ENCODE measurements at regions not wholly inside any gene's neighbourhood (a gene's known extent, or its start where the extent isn't known, plus 50 kb on each side); places are given as distances from the start of the nearest gene placed in this dataset.

DNA sequence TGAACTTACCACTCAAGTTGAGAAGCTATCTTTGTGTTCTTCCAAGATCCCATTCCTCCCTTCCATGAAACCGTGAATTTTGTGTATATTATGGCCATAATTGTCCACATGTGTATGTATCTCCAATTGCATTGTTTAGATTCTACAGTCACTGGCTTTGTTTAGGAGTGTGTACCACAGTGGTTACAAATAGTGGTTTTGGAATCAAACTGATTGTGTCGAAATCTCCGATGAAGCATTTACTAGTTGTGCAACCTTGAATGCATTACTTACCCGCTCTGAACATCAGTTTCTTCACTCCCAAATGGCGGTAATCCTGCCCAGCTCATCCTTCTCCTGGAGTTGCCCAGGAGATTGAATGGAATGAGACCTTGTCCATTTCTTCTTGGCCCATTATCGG, 145.0 kb upstream of the ZNF32 start:
- DNase-seq (ENCODE audit: low read depth, low spot score) = no peak

DNA sequence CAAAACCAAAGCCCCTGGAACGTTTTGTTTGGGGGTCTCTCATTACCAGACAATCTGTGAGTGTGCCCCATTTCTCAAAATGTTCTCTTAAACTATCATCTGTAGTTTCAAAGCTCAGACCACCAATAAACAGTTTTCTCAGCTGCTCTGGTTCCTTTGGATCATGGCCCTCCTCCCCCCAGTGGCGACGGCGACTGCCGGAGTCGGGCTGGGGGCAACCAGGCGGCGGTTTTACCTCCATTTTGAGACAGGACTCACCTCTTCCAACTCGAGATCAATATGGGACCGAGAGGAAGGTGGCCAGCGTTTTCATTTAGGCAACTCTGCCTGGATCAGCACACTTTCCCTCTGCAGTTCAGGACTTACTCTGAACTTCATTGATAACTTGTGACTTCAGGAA, 141.5 kb upstream of the ZNF32 start:
- DNase-seq (ENCODE audit: low read depth, low spot score) = no peak

DNA sequence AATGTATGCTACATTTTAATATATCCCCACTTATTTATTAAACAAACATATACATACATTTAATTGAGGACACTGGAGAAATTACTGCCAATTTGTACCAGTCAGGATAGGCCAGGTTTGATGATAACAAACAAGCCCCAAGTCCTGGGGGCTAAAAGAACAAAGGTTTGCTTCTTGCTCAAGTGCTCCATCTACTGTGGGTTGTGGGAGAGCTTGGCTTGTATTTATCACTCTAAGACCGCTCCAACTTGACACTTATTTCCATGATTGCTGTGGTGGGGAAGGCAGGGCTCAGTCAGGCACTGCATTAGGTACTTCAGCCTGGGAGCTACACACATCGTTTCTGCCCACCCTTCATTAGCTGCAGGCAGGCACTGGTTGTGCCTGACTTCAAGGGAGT, 136.6 kb upstream of the ZNF32 start:
- no peak for DNase-seq (ENCODE audit: low read depth, low spot score)

DNA sequence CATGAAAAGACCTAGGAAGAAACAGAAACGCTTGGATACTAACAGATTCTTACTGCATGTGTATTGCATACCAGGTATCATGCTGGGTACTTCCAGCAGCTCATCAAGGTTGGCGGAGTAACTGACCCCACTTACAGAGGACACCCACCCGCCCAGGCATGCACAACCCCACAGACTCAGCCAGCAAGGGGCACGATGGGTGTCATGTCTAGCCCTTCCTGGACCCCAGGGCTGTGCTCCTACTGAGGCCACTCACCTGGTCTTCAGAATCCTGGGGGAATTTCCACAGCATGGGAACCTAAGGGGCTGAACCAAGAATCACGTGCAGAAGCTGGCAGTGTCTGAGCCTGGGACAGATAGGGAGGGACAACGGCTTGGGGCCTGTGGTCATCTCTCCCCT, 134.1 kb upstream of the ZNF32 start:
- DNase-seq (ENCODE audit: low read depth, low spot score) = no peak

DNA sequence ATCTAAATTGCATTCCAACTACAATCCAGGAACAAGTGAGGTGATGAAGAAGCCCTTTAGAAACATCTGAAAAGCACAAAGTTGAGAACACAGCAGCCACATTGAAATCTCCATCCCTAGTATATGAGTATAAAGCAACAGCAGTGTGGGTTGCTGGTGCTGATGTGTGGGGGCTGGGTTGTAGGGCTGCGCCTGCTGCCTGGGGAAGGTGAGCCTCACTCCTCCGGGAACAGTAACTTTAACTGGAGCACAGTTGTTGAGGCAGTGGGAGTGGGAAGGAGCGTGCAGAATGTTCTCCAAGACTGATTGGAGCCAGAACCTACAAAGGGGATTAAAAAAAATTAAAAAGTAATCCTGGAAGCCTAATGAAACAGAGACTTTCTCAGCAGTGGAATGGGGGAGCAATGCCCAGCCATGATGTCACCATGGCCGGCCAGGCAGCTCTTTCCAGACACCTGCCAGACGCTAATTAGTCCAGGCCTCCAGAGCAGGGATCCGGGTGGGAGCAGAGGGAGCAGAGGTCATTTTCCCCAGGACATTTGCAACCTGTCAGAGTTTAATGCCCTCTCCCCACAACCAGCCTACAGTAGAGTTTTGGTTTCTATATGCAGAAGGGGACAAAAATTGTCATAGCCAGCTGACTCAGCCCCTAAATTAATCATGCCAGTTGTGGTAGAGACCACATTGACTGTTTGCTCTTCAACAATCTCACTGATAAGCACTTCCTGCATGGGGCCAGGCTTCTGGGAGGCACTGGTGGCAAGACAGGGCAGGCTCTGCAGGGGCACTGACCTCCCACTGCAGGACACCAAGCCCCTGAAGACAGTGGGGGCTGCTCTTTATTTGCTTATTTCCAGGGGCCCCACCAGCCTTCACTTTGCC, 133.0 kb upstream of the ZNF32 start:
- no peak for DNase-seq (ENCODE audit: low read depth, low spot score)

DNA sequence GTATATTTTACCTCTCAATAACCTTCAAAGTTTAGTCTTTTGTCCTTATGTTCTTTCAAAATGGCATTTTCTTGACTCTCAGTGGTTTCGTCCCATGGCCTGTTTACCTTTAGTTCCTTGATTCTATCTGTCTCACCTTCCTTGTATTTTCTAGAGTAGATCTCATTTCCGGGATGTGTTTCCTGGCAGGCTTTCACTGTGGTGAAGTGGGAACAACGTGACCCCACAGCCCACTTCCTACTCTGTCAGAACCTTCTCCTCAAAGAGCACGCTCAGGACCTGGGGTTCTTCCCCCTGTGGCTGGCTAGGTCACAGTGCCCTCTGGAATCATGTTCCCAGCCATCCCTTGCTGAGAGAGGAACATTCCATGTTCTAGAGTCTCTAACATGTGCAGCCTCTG, 129.9 kb upstream of the ZNF32 start:
- DNase-seq (ENCODE audit: low read depth, low spot score) = no peak

DNA sequence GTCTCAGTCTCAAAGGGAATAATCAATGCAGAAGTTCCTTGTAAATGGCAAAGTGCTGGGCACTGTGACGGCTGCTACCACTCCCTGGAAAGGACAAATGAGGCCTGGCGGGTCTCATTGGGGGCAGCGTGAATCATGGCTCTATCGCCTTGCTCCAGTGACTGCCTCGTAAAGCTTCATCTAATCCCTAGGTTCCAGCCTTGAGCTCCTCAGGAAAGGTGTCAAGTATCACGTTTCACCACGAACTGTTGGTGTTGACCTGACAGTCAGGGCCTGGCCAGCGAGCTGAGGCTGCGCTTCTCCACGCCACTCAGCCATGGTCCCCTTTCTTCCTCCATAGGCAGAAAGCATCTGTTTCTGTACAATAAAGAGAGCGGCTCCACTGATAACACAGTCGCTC, 126.7 kb upstream of the ZNF32 start:
- DNase-seq (ENCODE audit: low read depth, low spot score) = no peak

DNA sequence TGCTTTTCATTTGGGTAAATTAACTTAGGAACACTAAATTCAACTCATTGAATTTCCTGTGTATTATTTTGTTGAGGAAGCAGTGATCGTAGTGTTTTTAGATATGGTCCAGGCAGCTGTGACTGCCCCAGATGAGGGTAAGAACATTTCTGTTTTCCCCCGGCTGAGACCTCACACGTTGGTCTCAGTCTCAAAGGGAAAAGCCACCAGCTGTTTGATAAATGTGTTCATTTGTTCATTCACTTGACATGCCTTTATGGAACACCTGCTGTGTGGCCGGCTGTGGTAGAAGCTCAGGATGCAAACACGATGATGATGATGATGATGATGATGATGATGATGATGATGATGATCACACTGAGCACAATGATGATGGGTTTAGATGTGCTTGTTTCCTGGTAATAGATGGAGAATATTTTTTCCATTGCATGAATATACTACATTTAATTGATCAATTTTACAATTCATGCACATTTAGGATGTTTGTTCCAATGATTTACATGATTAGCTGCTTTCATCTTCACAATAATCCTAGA, 125.6 kb upstream of the ZNF32 start:
- no peak for DNase-seq (ENCODE audit: low read depth, low spot score)

DNA sequence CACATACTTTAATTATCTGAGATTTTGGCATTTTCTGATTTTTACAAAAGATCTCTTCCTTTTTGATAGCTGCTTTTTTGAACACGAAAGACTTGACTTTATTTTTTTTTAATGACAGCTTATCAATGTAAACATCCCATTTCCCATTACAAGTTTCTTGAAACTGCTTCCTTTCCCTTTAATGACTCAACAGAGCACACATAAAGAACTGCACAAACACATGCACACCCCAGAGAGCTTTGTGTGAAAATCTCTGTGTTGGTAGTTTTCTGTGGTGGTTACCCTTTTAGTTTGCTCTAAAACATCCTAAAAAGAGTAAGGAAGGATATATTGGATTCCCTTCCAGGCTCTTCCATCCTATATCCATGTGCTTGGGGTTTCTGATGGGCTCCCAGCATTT, 125.1 kb upstream of the ZNF32 start:
- no peak for DNase-seq (ENCODE audit: low read depth, low spot score)

DNA sequence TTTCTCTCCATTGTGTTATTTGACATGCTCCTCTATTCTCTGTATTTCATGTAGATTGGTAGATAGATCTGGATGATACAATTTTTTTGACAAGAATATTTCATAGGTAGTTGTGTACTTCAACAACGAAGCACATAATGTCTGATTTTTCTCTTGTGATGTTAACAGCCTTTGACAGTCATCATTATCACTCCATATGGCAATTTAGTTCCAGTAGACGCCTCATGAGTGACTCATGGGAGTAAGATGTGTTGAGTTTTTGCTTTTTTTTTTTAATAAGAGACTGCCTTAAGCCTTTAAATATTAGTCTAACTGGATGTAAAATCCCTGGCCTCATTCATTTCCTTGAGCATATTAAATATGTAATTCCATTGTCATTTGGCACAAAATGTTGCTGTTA, 123.5 kb upstream of the ZNF32 start:
- DNase-seq (ENCODE audit: low read depth, low spot score) = no peak

DNA sequence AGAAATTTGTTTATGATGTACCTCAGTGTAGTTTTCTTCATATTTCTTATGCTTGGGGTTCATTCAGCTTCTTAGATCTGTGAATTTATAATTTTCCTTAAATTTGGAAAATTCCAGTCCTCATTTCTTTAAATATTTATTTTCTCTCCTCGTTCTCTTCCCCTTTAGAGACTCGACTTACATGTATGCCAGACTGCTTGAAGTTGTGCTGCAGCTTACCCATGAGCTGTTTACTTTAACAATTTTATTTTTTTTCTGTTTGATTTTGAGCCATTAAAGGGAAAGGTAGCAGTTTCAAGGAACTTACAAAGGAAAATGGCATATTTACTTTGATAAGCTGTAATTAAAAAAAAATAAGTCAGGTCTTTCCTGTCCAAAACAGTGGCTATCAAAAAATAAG, 123.0 kb upstream of the ZNF32 start:
- DNase-seq (ENCODE audit: low read depth, low spot score) = no peak

DNA sequence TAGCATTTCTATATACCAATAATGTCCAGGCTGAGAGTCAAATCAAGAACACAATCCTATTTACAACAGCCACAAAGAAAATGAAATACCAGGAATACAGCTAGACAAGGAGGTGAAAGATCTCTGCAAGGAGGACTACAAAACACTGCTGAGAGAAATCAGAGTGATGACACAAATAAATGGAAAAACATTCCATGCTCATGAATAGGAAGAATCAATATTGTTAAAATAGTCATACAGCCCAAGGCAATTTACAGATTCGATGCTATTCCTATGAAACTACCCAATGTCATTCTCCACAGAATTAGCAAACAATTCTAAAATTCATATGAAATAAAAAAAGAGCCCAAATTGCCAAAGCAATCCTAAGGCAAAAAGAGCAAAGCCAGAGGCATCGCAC, 116.8 kb upstream of the ZNF32 start:
- no peak for DNase-seq (ENCODE audit: low read depth, low spot score)

DNA sequence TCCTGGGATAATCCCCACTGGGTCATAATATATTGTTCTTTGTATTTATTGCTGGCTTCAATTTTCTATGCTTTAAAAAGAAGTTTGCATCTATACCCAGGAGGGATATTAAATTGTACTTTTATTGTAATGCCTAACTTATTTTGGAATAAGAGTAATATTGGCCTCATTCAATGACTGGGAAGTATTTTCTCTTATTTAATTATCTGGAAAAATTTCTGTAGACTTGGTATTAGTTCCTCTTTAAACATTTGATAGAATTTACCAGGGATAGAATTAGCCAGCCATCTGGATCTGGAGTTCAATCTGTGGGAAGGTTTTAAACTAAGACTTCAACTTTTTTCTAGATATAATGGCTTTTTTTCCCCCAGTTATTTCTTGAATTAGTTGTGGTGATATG, 115.2 kb upstream of the ZNF32 start:
- DNase-seq (ENCODE audit: low read depth, low spot score) = no peak

DNA sequence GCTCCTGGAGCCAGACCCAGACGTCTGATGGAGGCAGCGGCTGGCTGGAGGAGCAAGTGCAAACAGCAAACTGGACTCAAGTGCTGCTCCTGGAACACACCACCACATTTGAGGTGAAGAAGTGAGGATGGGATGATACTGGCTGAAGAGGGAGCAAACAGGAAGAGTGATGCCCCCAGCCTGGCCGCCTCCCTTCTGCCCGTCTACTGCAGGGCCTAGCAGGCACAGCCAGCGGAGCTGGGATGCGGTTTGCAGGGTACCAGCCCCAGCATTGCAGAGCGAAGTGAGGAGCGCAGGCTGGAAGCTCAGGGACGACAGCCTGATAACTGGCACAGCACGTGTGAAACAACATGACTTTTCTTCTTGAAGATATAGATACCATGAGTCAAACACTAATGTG, 111.8 kb upstream of the ZNF32 start:
- DNase-seq (ENCODE audit: low read depth, low spot score) = no peak

DNA sequence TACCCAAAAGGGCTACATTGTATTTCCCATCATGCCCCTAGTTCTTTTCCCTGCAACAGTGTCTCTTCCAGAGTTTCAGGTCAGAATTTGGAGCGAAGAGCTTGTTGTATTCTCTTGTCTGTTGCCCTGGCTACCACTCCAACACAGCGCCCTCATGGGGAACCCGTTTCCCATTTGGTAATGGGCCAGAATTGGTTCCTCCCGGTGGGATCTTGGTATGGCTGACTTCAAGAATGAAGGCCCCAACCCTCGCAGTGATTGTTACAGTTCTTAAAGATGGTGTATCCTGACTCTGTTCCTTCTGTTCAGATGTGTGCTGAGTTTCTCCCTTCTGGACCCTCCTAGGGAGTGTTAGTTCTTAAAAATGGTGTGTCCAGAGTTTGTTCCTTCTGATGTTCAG, 110.5 kb upstream of the ZNF32 start:
- no peak for DNase-seq (ENCODE audit: low read depth, low spot score)

DNA sequence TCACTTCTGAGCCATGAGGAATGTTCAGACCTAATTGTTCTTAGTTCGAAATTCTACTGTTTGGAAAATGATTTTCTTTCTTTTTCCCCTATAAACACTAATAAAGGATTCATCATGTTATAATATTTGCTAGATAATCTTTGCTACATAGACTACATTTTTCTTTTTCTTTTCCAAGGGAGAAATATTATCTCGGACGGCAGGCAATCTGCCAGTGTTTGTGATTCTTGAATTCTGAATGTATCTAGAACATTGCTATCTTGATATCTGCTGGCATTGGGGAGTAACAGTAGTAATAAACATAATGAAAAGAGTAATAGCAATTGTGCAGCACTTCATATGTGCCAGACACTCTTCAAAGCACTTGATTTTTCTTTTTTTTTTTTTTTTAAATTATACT, 107.7 kb upstream of the ZNF32 start:
- DNase-seq (ENCODE audit: low read depth, low spot score) = no peak

DNA sequence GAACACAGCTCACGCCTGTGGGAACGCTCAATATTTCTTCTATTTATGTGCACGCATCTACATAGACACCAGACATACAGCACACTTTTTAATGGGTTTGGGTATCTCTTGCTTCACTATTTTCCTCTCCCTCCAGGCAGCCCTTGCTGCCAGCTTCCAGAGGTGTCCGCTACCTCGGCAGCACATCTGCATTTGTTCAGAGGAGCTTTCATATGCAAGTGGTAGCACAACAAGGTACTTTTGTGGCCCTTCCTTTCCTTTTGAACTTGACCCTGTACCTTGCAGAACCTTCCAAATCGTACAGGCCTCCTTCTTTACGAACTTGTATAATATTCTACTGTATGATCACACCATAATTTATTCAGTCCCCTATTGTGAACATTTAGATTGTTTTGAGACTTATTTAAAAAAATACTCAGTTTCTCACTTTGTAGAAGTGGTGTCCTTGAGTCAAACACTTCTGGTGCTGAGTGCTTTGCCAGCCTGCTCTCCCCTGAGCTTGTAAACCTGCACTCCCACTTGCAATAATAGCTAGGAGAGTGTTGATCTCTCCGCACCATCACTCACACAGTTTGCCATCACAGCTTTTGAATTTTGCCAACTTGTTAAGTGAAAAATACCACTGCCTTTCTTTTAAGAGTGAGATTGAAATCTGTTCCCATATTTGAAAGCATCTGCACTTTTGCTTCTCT, 106.0 kb upstream of the ZNF32 start:
- no peak for DNase-seq (ENCODE audit: low read depth, low spot score)

DNA sequence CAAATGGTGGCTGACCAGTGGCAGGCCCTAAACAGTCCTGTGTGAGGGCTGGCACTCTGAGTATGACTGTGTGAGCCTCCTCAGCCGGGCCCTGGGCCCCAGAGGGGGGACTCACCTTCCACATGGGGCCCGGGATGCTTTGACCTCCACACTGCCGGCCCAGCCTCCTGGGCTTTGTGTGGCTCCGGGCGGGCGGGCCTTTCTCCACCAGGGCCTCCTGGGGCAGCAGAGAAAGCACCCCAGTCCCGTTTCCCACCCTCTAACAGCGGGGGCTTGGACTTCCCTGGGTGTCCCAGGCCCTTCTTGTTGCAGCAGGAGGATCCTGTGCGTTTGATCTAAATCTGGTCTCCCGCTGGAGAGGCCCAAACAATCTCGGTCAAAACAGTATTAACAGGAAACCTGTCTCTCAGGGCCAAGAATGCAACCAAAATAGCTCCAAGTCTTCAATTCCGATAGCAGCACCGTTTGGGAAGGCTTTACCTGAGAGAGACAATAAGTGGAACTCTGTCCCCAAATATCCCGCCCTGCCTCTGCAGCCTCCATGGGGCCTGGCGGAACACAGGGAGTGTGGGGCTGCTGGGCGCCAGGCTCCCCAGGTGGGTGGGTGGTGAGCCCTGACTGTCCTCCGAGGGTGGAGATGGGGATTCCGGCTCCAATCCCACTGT, 104.8 kb upstream of the ZNF32 start:
- DNase-seq (ENCODE audit: low read depth, low spot score) = no peak

DNA sequence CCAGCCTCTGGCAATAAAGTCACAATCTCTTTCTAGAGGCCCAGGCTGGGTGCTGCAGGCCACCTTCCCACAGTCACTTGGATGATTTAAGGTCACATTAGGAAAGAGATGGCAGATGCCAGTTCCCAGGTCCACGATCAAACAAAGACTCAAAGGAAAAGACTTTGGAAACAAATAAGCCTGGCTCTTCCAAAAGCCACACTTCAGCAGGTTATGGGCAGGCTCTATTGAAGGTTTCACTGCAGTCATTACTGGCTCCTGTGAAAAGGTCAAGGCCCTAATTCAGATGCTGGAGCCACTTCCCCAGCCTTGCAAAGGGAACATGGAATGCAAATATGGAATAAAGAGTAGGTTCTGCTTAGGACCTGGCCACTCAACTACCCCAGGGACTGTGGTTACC, 104.0 kb upstream of the ZNF32 start:
- no peak for DNase-seq (ENCODE audit: low read depth, low spot score)

DNA sequence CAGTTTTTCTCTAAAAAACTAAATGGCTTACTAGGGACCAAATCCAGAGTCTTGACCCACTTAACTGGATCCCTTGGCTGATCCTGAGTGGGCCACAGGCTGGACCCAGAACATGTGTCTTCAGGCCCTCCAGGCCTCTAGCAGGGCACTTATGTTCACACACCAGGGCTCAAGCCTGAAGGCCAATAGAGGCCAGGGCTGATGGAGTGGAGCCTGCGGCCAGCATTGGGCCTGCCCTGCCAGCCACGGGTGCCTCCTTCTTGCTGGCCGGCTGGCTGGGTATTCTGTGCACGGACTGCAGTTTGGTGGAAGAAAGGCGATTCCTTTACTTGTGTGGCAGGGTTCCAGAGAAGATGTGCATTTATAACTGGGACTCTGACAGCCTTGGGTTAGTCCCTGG, 103.0 kb upstream of the ZNF32 start:
- DNase-seq (ENCODE audit: low read depth, low spot score) = no peak

DNA sequence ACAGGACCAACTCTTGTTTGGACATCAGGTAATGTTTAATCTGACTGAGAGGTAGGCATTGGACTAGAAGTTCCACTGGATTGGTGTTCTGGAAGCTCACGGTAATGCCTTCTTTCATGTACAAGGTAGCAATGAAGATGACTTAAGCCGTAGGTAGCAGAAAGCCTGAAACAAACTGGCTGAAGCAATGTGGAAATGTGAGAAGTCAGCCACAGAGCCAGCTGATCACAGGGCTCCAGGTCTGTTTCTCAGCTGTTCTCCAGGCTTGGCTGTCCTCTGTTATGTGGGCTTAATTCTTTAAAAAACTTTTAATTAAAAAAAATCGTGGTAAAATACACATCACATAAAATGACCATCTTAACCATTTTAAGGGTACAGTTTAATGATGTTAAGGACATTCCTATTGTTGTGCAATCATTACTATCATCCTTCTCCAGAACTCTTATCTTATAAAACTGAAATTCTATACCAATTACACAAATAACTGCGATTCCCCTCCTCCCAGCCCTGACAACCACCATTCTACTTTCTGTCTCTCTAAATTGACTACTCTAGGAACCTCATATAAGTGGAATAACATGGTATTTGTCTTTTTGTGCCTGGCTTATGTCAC, 101.4 kb upstream of the ZNF32 start:
- DNase-seq (ENCODE audit: low read depth, low spot score) = no peak

DNA sequence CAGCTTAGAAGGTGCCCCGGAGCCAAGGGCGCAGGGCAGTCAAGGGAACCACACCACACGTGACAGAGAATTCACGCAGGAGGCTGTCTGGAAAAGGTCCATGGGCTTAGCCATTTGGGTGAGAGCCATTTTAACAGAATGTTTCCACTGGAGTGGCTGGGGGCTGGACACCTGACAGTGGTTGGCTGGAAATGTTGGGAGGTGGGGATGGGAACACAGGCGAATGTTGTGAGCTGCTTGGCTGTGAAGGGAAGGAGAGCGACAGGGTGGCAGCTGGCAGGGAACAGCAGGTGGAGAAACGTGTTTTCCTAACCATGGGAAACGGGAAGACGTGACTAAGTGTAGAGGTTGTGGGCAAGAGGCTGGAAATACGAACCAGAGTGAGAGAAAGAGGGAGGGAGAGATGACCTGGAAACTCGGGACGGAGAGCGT, 100.5 kb upstream of the ZNF32 start:
- DNase-seq (ENCODE audit: low read depth, low spot score) = no peak
